ENCODE measurements at regions not wholly inside any gene's neighbourhood (a gene's known extent, or its start where the extent isn't known, plus 50 kb on each side); places are given as distances from the start of the nearest gene placed in this dataset.
"Not testable (repeated sequence)": the region's sequence is repeated elsewhere in the genome, so short reads cannot be mapped to it uniquely, and the experiment has no call there.

DNA sequence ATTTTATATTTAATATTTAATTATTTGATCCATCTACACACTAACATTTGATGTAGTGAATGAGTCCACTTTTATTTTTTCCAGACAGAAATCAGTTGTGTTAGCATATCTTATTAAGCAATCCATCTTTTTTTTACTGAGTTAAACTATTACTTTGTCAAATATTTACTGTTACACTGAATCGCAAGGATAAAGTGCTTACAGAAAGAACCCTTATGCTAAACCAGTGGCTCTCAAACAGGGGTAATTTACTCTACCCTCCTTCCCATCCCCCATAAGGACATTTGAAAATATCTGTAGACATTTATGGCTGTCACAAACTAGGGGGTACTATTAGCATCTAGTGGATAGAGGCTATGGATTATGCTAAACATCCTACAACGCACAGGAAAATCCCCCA, 508.2 kb downstream of the C12orf50 start:
- no peak for DNase-seq

DNA sequence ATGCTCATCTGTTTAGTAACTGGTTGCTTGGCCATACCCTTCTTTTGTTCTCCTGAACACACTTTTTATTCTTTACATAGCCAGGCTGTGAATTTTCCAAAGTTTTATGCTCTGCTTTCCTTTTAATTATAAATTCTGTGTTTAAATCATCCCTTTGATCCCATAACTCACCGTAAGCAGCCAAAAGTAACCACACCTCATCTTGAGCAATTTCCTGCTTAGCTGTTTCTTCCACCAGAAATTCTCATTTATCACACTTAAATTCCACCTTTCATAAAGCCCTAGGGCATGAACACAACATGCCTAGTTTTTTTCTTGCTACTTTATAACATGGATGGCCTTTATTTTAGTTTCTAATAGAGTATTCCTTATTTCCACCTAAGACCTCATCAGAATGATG, 510.7 kb downstream of the C12orf50 start:
- no peak for DNase-seq

DNA sequence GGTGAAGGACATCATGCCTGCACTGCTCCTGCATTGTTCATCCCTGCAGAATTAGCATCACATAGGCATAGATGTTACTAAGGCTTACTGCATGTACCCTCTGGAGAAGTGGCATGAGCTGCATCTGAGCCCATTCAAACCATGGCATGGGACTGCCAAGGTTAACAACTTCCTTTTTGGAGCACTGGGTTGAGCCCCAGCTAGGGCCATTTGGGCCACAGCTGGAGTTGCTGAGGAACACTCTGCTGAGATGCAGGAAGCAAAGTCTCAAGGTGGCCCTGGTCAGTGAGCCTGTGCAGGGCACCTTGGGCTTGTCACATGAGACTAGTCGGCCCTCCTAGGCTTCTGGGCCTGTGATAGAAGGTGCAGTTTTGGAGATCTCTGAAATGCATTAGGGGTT, 511.2 kb downstream of the C12orf50 start:
- no peak for DNase-seq

DNA sequence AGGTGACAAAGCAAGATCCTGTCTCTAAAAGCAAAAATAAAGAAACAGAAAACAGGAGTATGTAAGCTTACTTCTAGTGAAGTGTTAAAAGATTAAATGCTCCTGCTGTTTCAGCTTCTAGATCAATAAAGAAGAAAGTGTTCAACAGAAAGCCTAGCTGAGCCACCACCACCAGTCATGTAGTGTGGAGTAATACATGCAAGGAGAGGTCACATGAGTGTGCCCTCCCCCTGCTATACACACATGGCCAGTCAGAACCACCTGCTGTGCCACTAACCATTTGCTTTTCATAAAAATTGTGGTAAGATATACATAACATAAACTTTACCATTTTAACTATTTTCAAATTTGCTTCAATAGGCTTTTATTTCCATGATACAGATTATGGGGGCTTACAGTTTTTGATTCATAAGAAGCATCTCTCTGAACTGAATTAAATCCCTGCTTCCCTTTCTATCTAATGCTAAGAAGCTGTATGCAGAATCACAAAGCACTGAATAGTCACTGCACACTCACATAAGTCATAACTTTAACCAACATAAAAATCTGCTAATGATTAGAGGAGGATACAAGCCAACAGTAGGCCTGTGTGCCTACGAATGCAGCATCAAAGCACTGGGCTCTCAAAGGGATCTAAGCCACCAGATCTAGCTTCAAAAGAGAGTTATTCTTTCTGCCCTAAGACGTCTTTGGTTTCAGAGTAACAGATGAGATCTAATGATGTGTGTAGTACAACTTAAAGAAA, 515.5 kb downstream of the C12orf50 start:
- no peak for DNase-seq

DNA sequence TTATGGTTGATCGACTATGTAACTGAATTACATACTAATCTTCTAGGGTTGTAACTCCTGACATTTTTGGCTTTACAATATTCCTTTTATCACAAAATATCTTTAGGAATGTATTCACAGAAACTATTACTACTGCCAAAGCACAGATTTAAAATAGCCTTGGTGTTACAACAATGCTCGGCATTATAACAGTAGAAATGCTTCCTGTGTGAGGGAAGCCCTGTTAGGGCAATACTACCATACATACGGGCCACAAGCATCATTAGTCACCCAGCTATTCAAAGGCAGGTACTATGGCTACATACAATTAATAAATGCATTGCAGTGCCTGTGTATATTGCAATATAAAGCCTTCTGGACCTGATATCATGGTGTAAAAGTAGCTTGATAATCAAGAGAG, 517.8 kb downstream of the C12orf50 start:
- no peak for DNase-seq

DNA sequence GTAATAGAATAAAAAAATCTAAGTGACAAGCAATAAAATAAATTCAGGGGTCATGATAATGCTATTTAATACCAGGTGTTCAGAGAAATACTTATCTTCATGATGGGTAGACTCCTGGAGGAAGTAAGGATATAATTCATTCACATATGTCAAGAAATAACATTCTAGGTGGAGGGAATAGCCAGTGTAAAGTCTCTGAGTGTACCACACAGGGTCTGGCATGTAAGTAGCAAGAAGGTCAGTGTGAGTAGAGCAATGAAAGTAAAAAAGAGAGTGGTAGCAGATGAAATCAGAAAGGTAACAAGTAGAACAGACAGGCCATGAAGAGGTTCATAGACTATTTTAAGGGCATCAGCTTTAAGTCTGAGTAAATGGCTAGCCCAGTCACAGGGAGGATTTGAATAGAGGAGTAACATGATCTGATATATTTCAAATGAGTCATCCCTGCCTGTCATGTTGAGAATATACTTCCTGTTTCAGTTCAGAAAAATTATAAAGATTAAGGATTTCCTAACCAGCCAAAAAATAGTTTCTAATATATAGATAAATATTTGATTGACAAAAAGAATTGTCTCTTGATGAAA, 519.9 kb downstream of the C12orf50 start:
- DNase-seq = no peak

DNA sequence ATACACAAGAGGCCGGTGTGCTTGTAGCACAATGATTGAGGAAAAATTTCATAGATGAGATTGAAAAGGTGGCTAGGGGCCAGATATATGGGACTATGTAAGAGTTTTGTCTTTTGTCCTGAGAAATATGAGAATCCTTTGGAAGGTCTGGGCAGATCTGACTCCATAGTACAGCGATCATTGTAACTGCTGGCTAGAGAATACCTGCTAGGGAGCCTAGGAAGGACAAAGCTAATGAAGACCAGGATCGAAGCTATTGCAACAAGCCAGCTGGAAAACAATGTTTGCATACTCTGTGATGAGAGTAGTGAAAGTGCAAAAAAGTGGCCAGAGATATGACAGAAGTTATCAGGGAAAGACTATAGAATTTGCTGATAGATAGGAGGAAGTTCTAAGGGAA, 537.6 kb downstream of the C12orf50 start:
- no peak for DNase-seq

DNA sequence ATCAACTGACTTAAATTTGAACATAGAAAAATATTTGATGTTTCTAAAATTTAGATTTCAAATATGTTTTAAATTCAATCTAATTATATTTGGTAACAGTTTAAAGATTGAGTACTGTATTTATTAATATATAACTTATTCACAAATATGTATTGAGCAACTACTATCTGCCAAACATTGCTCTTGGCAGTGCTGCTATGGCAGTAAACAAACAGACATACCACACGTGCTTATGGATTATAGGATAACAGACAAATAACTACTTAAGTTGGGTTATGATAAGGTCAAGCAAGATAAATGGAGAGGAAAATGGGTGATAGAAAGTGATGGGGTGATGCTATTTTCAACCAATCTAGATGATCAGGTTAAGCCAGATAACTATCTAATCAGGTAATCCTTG, 538.1 kb downstream of the C12orf50 start:
- DNase-seq = no peak

DNA sequence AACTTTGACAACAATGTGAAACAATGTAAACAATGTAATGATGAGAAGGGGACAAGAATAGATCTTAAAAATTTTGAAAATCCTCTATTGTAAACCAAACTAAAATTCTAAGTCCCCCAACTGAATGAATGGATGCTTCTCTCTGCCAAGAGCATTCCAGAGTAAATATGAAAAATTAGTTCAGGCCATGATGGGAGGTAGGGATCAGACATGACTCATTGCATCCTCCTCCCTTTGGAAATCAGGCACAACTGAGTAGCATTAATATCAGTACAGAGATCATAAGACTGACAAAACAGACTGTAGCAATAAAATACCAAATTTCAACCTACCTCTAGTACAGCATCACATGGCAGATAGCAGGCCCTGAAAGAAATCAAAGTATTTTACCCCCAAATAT, 559.9 kb downstream of the C12orf50 start:
- no peak for DNase-seq

DNA sequence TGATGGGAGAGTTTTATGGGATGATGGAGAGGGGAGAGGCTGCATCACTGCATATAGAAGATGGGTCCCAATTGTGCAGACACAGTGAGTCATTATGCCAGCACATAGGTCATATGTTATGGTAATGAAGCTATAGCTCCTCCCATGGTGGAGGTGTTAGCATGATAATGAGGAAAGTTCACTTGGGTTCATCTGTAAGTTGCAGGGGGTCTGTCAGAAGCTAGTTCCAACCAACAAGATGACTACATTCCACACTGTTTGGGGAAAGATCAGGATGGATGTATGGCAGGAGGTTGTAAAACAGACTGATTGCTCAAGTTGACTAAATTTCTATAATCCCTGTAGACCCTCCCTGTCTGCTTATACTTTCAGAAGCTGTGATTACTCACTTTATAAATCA, 561.3 kb downstream of the C12orf50 start:
- DNase-seq = no peak

DNA sequence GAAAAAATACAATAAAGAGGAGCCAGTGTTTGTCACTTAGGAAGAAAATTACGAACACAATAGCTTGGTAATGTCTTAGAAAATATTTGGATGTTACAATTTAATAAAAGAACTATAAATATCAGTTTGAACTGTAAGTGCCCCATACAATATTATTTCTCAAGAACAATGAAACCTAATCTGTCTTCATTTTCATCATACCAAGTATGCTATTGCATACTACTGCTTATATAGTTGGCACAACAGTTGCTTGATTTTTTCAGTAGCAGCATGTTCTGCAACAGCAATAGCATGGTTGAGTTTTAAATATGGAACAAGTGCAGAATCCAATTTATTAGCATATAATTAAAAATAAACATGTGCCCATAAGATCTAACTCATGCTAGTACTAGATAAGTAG, 564.6 kb downstream of the C12orf50 start:
- DNase-seq = no peak

DNA sequence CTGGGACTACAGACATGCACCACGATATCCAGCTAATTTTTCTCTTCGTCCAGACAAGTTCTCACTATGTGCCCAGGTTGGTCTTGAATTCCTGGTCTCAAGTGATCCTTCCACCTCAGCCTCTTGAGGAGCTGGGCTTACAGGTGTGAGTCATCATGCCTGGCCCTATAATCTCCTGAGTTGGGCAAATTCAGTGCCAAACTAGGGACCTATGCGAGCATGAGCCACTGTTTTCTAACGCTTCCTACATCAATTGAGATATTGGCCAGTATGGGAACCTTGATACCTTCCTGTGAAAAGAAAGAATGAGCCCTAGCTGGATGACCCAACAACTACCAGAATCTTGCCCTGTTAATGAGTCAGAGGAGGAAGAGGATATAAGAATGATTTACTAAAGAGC, 585.2 kb downstream of the C12orf50 start:
- DNase-seq = no peak

DNA sequence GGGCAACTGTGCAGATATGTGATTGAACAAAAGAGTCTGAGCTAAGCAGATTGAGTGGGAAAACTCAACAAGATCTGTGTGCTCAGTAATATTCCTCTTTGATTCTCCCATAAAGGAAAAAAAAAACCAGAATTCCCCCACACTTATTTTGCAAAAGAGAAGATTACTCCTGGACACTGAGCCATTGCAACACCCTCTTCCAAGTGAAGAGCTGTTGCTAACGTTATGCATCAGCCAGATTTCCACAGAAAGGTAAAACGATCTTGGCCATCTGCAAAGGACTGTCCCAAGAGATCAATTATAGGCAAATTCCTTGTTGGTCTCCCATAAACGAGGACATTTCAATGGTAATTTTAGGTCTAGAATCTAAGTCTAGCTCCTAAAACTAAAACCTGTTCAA, 587.7 kb downstream of the C12orf50 start:
- DNase-seq = no peak

DNA sequence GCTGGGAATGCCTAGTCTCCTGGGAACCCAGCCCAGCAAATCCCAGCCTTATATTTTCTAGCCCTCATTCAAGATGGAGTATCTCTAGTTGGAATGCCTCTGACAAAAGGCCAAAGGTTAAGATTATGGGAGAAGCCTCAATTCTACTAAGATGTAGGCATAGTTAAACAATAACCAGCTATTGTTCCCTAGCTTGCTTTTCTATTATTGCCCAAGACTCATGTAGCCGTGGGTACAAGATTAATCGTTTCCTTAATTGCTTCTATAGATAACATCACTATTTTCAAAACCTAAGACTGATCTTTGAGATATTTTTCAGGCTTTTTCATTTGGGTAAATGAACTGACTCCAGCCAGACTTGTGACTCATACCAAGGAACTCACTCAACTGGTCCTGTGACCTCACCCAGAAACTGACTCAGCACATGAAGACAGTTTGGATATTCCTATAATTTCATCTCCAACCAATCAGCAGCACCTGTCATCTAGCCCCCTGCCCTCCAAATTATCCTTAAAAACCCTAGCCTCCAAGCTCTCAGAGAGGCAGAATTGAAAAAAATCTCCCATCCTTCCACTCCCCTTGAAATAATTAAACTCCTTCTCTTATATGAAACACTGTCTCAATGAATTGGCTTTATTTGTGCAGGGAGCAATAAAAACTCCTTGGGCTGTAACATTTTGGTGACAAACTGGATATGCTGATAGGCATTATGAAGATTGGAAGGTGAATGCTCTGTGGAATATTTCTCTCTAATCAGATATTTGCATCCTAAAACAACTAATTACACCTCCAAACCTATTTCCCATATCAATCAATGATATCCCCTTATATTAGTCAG, 589.0 kb downstream of the C12orf50 start:
- DNase-seq = no peak

DNA sequence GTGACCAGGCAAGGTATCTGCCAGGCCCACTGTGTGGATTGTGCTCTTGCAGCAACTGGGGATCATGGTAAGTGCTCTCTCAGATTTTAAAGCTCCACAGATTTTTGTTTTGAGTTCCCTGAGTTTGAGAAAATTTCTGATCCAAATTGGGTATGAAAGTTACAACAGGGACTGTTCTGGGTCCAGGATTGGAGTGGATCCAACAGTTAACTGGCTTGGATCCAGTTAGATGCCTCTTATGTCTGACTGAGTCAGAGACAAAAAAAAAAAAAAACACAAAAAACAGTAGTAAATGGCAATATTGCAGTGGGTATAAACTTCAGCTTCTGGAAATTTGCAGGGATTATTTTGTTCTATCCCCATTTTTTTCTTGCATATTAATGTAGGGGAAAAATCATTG, 598.8 kb downstream of the C12orf50 start:
- DNase-seq = no peak

DNA sequence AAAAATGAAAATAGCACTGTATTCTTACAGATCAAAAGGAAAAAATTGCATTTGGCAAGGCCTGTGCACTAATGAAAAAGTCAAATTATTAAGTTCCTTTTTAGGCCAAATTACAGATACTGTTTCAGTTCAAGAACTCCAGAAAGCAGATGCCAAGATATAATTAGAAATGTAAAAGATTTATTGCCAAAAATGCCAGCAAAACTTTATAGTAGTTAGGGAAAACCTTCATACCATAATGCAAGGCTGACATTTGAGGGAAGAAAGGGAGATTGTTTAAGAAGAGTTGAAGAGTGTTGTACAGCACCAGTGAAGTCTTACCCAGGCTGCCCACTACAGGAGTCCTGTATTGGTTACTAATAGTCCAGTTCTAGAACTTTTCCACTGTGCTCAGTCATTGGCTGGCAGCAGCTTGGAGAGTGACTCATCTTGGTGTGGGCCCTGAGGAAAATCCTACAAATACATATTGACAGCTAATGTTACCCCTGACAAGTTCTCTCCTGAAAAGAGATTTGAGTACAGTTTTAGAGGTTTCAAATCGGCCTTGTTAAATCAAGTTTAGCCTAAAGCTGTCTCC, 600.4 kb downstream of the C12orf50 start:
- DNase-seq = no peak

DNA sequence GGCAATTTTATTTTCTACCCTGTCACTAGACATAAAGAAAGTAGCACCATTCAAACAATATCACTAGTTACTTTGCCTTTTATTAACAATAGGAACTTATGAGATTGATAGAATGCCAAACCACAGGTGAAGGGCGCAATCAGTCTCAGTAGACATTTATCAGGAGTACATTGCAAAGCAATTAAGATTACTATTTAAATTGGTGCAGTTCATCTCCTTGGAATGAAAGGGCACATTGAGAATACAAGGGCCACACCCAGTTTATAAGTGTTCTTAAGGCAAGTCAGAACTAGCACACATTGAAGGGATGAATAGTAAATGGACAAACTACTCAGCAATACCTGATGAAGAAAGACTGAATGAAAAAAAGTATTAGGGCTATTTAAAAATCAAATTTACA, 601.4 kb downstream of the C12orf50 start:
- DNase-seq = peak; percentile 56

DNA sequence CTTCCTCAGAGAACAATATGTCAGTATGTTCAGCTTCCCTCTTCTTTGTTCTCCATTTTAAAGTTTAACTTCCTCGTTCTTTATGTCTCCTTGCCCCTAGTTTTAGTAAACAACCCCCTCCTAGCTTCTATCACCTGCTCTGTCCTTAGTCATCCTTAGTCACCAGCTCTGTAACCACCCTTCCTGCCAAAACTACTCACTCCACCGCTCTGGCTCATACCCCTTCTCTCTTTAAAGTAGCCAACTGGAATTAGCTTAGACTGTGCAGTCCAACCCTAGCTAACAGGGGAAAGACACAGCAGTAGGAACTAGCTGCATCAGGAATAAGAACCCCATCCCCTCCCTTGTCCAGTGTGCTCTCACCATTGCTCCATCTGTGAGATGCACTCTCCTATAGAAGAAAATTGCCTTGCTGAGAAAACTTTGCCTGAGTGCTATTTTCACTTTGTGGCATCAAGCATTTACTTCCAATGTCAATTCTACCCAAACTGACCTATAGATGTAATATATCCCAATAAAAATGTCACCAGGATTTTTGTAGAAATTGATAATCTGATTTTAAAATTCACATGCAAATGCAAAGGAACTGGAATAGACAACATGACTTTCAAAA, 603.2 kb downstream of the C12orf50 start:
- no peak for DNase-seq

DNA sequence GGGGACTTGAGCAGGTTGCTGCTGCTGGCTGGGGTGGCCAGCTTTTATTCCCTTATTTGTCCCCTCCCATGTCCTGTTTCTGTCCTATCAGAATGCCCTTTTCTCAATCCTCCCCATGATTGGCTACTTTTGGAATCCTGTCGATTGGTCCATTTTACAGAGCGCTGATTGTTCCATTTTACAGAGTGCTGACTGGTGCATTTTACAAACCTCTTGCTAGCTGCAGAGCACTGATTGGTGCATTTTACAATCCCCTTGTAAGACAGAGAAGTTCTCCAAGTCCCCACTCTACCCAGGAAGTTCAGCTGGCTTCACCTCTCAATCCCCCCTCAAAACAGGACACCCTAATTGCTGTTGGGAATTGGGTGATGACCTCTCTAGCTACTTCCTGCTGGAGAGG, 608.0 kb downstream of the C12orf50 start:
- DNase-seq = not testable (repeated sequence)

DNA sequence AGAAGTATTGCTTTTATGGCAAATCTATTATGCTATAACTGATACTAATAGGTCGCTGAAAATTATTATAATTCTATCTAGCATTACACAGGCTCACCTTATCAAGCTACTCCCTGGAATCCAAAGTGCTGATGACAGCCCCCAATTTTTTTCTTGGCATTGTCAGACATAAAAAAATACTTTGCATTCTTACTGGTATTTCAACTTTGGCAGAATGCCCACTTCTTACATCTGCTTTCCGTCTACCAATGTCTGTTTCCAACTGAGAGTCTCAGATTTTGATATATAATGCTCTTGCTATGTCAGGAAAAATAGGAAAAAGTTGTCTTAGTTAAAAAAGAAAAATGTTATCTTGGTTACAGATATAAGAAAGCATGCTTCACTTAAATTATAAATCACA, 615.4 kb downstream of the C12orf50 start:
- DNase-seq = peak; percentile 46

DNA sequence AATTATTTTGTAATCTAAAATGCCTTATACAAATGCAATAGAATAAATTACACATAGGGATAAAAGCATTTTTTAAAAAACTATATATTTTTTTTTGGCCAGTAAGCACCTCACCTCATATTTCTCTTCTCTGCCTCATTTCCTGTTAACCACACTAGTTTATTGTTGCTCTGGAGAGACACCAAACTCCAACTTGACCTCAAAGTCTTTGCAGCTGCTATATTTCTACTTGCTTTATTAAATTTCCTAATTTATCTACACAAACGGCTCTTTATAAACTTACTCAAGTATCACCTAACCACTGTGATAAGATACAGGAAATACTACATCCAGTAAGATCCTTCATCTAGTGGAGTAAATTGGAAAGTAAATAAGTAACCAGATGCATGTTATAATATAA, 622.3 kb downstream of the C12orf50 start:
- no peak for DNase-seq

DNA sequence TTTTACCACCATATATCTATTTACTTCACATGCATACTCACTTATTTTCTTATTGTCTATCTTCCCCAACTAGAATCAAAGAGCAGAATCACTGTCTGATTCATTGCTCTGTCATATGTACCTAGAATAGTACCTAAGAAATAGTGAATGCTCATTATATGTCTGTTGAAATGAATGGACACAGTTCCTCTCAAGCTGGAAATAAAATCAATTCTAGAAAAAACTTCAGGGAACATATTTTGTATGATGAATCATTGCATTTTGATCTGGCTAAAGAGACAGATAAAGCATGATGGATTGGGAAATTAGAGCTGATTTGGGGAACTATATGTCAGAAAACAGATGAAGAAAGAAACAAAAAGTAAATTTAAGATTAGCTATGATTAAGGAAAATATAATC, 623.3 kb downstream of the C12orf50 start:
- DNase-seq = no peak

DNA sequence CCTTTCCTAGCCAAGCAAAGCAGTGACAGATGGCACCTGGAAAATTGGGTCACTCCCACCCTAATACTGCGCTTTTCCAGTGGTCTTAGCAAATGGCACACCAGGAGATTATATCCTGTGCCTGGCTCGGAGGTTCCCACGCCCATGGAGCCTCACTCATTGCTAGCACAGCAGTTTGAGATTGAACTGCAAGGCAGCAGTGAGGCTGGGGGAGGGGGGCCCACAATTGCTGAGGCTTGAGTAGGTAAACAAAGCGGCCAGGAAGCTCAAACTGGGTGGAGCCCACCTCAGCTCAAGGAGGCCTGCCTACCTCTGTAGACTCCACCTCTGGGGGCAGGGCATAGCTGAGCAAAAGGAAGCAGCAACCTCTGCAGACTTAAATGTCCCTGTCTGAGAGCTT, 635.0 kb downstream of the C12orf50 start:
- not testable (repeated sequence) for DNase-seq
